GM10248 (cell line): ENCODE measurements at regions not wholly inside any gene's neighbourhood (a gene's known extent, or its start where the extent isn't known, plus 50 kb on each side); places are given as distances from the start of the nearest gene placed in this dataset.

ENCODE experiments used
- CTCF ChIA-PET: fragments of 300-600 bp; sonication (Branson Sonifier 250); formaldehyde crosslinking; extraction: SDS; loops from one replicate; lab custom pipeline; 2021; ENCODE audit warnings: antibody characterized with exemption; lab: Yijun Ruan, JAX
- POLR2A ChIA-PET: fragments of 350-650 bp; sonication (Branson Sonifier 250); formaldehyde crosslinking; extraction: SDS; loops from one replicate; lab custom pipeline; 2020; ENCODE audit warnings: antibody characterized with exemption; lab: Yijun Ruan, JAX
- DNase-seq: peaks from one replicate; pipeline ENCODE4 v3.0.0; 2012; ENCODE audit errors: extremely low spot score
- TF ChIP-seq, protein P1 (sequence below): IDR thresholded peaks from 2 replicates; pipeline ENCODE4 v1.5.1; 2012; ENCODE audit warnings: mild to moderate bottlenecking, low read depth; ENCODE audit errors: extremely low read depth, missing control alignments, control extremely low read depth

- POLR2A ChIA-PET: no interaction called here
- CTCF ChIA-PET: no interaction called here
- no peak for DNase-seq
- TF ChIP-seq, protein P1, sequence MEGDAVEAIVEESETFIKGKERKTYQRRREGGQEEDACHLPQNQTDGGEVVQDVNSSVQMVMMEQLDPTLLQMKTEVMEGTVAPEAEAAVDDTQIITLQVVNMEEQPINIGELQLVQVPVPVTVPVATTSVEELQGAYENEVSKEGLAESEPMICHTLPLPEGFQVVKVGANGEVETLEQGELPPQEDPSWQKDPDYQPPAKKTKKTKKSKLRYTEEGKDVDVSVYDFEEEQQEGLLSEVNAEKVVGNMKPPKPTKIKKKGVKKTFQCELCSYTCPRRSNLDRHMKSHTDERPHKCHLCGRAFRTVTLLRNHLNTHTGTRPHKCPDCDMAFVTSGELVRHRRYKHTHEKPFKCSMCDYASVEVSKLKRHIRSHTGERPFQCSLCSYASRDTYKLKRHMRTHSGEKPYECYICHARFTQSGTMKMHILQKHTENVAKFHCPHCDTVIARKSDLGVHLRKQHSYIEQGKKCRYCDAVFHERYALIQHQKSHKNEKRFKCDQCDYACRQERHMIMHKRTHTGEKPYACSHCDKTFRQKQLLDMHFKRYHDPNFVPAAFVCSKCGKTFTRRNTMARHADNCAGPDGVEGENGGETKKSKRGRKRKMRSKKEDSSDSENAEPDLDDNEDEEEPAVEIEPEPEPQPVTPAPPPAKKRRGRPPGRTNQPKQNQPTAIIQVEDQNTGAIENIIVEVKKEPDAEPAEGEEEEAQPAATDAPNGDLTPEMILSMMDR: no peak
Observed at GRCh38 chr21:16425376-16425775, 695.6 kb downstream of the USP25 start.

GRCh38 chr21:16426936-16427335 lies 697.2 kb downstream of the USP25 start:
- ChIA-PET POLR2A (no interaction called here), CTCF (no interaction called here)
- DNase-seq: no peak
- TF ChIP-seq, protein P1: no peak

DNA sequence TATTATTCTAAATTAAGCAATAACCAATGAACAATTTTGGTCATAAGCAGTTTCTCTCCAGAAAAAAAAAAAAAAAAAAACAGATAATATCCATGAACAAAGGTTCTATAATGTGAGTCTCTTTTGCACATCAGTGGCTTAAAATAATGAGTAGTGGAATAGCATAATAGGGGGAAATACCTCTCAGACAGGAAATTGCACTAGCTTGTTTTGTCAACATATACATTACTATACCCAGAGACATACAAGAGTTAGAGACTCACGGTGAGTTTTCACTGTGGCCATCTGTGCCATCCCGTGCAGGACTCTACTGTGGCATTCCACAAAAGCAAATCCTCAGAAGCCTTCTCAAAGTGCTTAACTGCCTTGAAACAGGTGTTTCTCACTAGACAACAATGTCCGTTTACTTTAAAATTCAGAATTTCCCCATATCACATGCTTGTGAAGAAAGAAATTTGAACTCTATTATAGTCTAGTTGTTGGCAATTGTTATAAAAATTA lies 697.9 kb downstream of the USP25 start:
- CTCF ChIA-PET: no interaction called here
- POLR2A ChIA-PET: no interaction called here
- TF ChIP-seq, protein P1: no peak
- DNase-seq: no peak

DNA sequence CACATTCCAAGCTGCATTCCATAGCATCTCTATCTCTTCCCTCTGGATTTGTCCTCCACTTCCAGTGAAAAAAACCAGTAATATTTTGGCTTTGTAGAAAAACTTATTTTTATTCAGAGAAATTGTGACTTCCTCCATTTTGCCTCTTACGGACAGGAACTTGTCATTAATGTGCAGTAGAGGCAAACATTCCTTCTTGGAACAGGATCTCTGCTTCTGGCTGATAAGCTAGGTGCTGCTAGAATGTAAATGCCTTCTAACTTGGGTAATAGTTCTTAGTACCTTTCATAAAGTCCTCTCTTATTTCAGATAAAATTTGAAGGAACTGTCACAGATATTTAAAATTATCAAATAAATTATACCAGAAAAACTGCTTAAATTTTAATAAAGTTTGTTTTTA lies 707.8 kb downstream of the USP25 start:
- TF ChIP-seq, protein P1: no peak
- no peak for DNase-seq
- CTCF ChIA-PET: no interaction called here
- POLR2A ChIA-PET: no interaction called here

DNA sequence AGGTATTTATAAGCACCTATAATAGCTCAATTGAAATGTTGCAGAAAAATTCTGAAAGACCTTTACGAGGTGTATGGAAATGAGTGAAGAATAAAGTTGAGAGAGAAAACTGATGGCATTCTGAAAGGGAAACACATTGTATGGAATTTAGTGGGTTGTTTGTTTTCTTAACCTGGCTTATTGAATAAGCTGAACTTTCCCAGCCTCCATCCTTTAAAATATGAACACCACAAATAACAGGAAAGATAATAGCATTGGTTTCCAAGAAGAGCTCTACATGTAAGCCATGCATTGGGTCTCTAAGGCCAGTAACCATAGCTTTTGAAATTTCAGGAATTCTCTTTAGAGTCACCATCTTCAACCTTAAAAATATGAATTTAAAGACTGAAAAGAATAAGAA lies 709.0 kb downstream of the USP25 start:
- ChIA-PET CTCF (no interaction called here), POLR2A (no interaction called here)
- TF ChIP-seq, protein P1: no peak

DNA sequence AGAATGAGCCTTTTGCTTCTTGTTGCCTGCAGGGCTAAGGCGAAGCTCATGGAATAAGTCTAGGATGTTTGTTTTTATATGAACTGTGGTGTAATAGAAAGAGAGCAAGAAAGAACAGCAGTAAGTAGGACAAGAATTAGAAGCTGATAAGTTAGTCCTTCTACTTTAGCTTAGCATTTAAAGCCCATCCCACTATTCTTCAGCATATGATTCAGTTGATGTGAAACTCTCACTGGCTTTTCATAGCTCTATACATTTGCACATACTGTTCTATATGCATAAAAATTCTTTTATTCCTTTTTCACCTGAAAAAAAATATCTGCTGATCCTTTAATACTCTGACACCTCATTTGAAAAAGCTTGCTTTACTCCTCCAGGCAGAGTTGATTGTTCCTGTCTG lies 712.0 kb downstream of the USP25 start:
- TF ChIP-seq, protein P1: no peak
- ChIA-PET CTCF (no interaction called here), POLR2A (no interaction called here)
- DNase-seq: no peak

More for the DNA sequence above, 709.0 kb downstream of the USP25 start:
- DNase-seq: no peak

GRCh38 chr21:16454399-16454798 lies 724.6 kb downstream of the USP25 start:
- CTCF ChIA-PET: no interaction called here
- POLR2A ChIA-PET: no interaction called here
- TF ChIP-seq, protein P1: no peak
- no peak for DNase-seq
